OCI-LY7 (cell line): ENCODE measurements at regions not wholly inside any gene's neighbourhood (a gene's known extent, or its start where the extent isn't known, plus 50 kb on each side); places are given as distances from the start of the nearest gene placed in this dataset.

Experiments
- EZH2phosphoT487 ChIP-seq: fragments of 200-600 bp; sonication (generic); IDR thresholded peaks from 2 replicates; pipeline ENCODE4 v1.6.1; 2018; ENCODE audit warnings: low read depth, borderline replicate concordance, mild to moderate bottlenecking, mixed run types, antibody characterized with exemption, low read length, moderate library complexity, mixed read lengths
- TF ChIP-seq, protein P1 (sequence below): fragments of 200-600 bp; sonication (generic); conservative IDR thresholded peaks from 2 replicates; pipeline ENCODE4 v1.5.1; 2014; ENCODE audit warnings: mild to moderate bottlenecking, antibody characterized with exemption, low read length, moderate library complexity, mixed read lengths

DNA sequence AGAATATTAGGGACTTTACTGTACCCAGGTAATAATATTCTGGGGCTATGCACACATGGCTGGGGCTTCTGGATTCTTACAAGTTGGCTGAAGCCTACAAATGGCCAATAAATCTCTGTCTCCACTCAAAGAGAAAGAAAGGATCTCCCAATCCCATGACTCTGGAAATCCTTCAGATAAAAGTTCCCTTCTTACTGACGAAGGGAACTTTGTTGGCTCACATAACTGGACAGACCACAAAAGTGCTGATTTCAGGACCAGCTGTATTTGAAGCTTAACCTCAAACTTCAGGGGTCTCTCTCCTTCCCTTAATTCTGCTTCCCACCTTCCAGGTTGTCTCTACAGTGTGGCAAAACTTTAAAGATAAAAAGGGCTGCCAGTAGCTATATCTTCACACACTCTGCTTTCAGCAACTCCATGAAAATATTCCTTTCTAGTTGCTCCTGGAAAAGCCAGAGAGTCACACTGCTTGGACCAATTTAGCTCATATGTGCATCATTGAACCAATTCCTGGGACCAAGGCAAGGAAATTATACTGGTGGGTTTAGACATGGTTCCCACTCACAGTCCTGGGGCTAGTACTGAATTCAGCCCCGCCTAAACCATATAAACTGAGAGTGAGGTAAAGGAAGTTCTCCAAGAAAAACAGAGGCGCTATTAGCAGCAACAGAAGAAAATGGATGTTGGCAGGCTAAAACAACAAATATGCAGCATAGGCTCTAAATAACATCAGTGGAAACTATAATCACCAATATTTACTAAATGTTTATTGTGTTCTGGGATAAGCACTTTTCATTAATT lies 290.0 kb upstream of the GADL1 start:
- TF ChIP-seq, protein P1, sequence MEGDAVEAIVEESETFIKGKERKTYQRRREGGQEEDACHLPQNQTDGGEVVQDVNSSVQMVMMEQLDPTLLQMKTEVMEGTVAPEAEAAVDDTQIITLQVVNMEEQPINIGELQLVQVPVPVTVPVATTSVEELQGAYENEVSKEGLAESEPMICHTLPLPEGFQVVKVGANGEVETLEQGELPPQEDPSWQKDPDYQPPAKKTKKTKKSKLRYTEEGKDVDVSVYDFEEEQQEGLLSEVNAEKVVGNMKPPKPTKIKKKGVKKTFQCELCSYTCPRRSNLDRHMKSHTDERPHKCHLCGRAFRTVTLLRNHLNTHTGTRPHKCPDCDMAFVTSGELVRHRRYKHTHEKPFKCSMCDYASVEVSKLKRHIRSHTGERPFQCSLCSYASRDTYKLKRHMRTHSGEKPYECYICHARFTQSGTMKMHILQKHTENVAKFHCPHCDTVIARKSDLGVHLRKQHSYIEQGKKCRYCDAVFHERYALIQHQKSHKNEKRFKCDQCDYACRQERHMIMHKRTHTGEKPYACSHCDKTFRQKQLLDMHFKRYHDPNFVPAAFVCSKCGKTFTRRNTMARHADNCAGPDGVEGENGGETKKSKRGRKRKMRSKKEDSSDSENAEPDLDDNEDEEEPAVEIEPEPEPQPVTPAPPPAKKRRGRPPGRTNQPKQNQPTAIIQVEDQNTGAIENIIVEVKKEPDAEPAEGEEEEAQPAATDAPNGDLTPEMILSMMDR = no peak
- TF ChIP-seq EZH2phosphoT487 = no peak
